GM12878 (cell line): ENCODE measurements at regions not wholly inside any gene's neighbourhood (a gene's known extent, or its start where the extent isn't known, plus 50 kb on each side); places are given as distances from the start of the nearest gene placed in this dataset.

Source experiments
- ATAC-seq: fragments of 200-7000 bp; cut with Tn5 transposase; 3 replicates; pipeline ENCODE4 v1.9.1; 2020; ENCODE audit warnings: mild to moderate bottlenecking, moderate library complexity
- BruUV-seq: library from RNA; stranded (reverse); fragments of 400-500 nt; replicated peaks from 2 replicates; lab custom pipeline; 2021; lab: Mats Ljungman, UMichigan
- CTCF ChIA-PET: fragments of 300-600 bp; sonication (Branson Sonifier 250); formaldehyde crosslinking; extraction: SDS; loops from one replicate; lab custom pipeline; 2021; ENCODE audit warnings: inconsistent platforms; lab: Yijun Ruan, JAX
- POLR2A ChIA-PET: fragments of 350-600 bp; formaldehyde crosslinking; extraction: SDS; loops from one replicate; lab custom pipeline; 2021; ENCODE audit warnings: inconsistent platforms; lab: Charles Lee
- RAD21 ChIA-PET: fragments of 300-600 bp; sonication (Branson Sonifier 250); formaldehyde crosslinking; loops from one replicate; lab custom pipeline; 2023; ENCODE audit warnings: antibody characterized with exemption; ENCODE audit not compliant: unreplicated experiment; lab: Charles Lee
- SMC1A ChIA-PET: fragments of 300-600 bp; sonication (Branson Sonifier 250); formaldehyde crosslinking; loops from one replicate; lab custom pipeline; 2023; ENCODE audit not compliant: unreplicated experiment, uncharacterized antibody; lab: Charles Lee
- DNase-seq: peaks from one replicate; pipeline ENCODE4 v3.0.0-alpha.2; 2011; ENCODE audit warnings: low read depth, low spot score
- FAIRE-seq: peaks from 3 replicates; lab custom pipeline; 2011; peaks lifted over from hg19 to GRCh38; lab: Jason Lieb, UNC
- H2AFZ ChIP-seq: 2 replicates; pipeline ENCODE4 v1.6.0; 2011; ENCODE audit warnings: low read depth, low read length, control low read depth; ENCODE audit not compliant: control insufficient read depth
- H3K27ac ChIP-seq: 2 replicates; pipeline ENCODE4 v1.5.1; 2011; ENCODE audit warnings: control low read depth; ENCODE audit not compliant: control insufficient read depth, insufficient read depth
- H3K27me3 ChIP-seq, 2 experiments: replicated peaks in 1 of 2; 2 replicates each; pipeline versions ENCODE4 v1.6.0 to v1.6.1; 2011; ENCODE audit warnings: low read length in 1 of 2; ENCODE audit not compliant: control insufficient read depth in 2 of 2, insufficient read depth in 2 of 2
- H3K36me3 ChIP-seq, 2 experiments: 2 replicates each; pipeline ENCODE4 v1.5.1; 2011; ENCODE audit warnings: low read length in 1 of 2; ENCODE audit not compliant: control insufficient read depth in 2 of 2, insufficient read depth in 2 of 2
- H3K4me1 ChIP-seq: 2 replicates; pipeline ENCODE4 v1.6.1; 2011; ENCODE audit warnings: mild to moderate bottlenecking, low read length, moderate library complexity, mixed read lengths; ENCODE audit not compliant: control insufficient read depth, insufficient read depth
- H3K4me2 ChIP-seq: 2 replicates; pipeline ENCODE4 v1.6.0; 2011; ENCODE audit warnings: control low read depth; ENCODE audit not compliant: control insufficient read depth, insufficient read depth
- H3K4me3 ChIP-seq: fragments of 200-600 bp; sonication (generic); 2 replicates; pipeline ENCODE4 v1.5.1; 2016
- H3K79me2 ChIP-seq: 2 replicates; pipeline ENCODE4 v1.6.0; 2011; ENCODE audit warnings: low read length; ENCODE audit not compliant: control insufficient read depth, insufficient read depth
- H3K9ac ChIP-seq: 2 replicates; pipeline ENCODE4 v1.8.0; 2011; ENCODE audit warnings: low read length, control low read depth, mixed read lengths; ENCODE audit not compliant: control insufficient read depth, insufficient read depth
- H3K9me3 ChIP-seq: replicated peaks from 3 replicates; pipeline ENCODE4 v1.5.1; 2011; ENCODE audit warnings: mild to moderate bottlenecking, low read length; ENCODE audit not compliant: control insufficient read depth, insufficient read depth
- H4K20me1 ChIP-seq: 2 replicates; pipeline ENCODE4 v1.6.0; 2011; ENCODE audit not compliant: control insufficient read depth, insufficient read depth
- ASH2L ChIP-seq: fragments of 300-600, 200-600 bp; sonication (generic); IDR thresholded peaks from 2 replicates; pipeline ENCODE4 v1.6.1; 2017; ENCODE audit warnings: low read depth, mild to moderate bottlenecking, borderline replicate concordance
- BMI1 ChIP-seq: fragments of 450-650 bp; IDR thresholded peaks from 2 replicates; pipeline ENCODE4 v1.6.1; 2016; ENCODE audit warnings: mild to moderate bottlenecking, moderate library complexity, borderline replicate concordance
- CBX5 ChIP-seq: sonication (generic); IDR thresholded peaks from 2 replicates; pipeline ENCODE4 v1.6.1; 2016; ENCODE audit warnings: low read depth, moderate library complexity, mild to moderate bottlenecking, inconsistent platforms
- CEBPB ChIP-seq, 2 experiments: fragments of 150-350 bp in 1 of 2; IDR thresholded peaks; 2 replicates each; pipeline ENCODE4 v1.6.1; 2012 to 2014; ENCODE audit warnings: low read depth in 2 of 2, low read length in 2 of 2, borderline replicate concordance in 1 of 2, inconsistent platforms in 1 of 2
- E2F8 ChIP-seq: fragments of 450-650 bp; IDR thresholded peaks from 2 replicates; pipeline ENCODE4 v1.6.1; 2018; ENCODE audit warnings: mild to moderate bottlenecking, low read depth, moderate library complexity; ENCODE audit not compliant: partially characterized antibody
- E4F1 ChIP-seq: fragments of 450-650 bp; IDR thresholded peaks from 2 replicates; pipeline ENCODE4 v1.6.1; 2018; ENCODE audit warnings: borderline replicate concordance, mild to moderate bottlenecking; ENCODE audit not compliant: partially characterized antibody
- PRDM15 ChIP-seq: fragments of 450-650 bp; formaldehyde crosslinking; IDR thresholded peaks from 2 replicates; pipeline ENCODE4 v1.4.0; 2020; ENCODE audit warnings: mild to moderate bottlenecking, moderate library complexity
- RFX5 ChIP-seq: IDR thresholded peaks from 2 replicates; pipeline ENCODE4 v1.6.1; 2011; ENCODE audit warnings: low read depth, low read length, improper control_type of control experiment
- SIN3A ChIP-seq: IDR thresholded peaks from 2 replicates; pipeline ENCODE4 v1.6.1; 2012; ENCODE audit warnings: low read depth, low read length, improper control_type of control experiment
- YY1 ChIP-seq: IDR thresholded peaks from 2 replicates; pipeline ENCODE4 v1.6.1; 2011; ENCODE audit warnings: low read depth, mild to moderate bottlenecking, low read length
- WGBS: methylation state at CpG from one replicate; pipeline ENCODE4 v1.1.6; 2016; ENCODE audit warnings: low lambda C conversion rate; ENCODE audit not compliant: insufficient replicate concordance, insufficient coverage; ENCODE audit errors: missing lambda C conversion rate; 5-methylcytosine and 5-hydroxymethylcytosine counted together
- in situ Hi-C: fragments of 300-500 bp; cut with MboI; formaldehyde crosslinking; loops from 9 replicates; pipeline ENCODE4 v1.14.3; 2018; ENCODE audit warnings: mixed read lengths
- intact Hi-C: fragments of 100-400 bp; cut with micrococcal nuclease; formaldehyde crosslinking; loops from one replicate; pipeline ENCODE4 v1.14.2; 2022; ENCODE audit not compliant: unreplicated experiment

- no peak for TF ChIP-seq YY1
- no peak for TF ChIP-seq CEBPB (IDR thresholded peaks at IDR 0.05; ENCODE audit: borderline replicate concordance in 1 of 2, low read depth in 2 of 2, low read length in 2 of 2)
- TF ChIP-seq BMI1 = no peak
- no peak for TF ChIP-seq CBX5
- TF ChIP-seq SIN3A = no peak
- no peak for TF ChIP-seq ASH2L
- TF ChIP-seq, all 136 proteins: peak for 0
Measured at GRCh38 chr18:68498636-68499035, 216.3 kb downstream of the TMX3 start (continued).

DNA sequence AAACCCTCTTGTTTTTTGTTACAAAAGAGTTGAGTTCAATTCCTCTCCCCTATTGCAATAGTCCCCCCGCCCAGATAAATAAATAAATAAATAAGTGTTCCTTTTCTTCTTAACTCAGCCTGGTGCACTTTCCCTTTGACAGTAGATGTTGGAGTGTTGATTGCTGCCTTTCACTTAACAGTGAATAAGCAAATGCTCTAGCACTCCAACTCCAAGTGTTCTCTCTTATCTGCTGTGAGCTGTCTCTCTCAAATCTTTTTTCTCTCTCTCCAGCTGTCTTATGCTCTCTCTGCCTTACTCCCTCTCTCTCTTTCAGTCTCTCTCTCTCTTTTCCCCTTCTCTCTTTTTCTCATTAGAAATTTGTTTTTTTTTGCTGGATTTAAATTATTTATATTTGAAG lies 216.7 kb downstream of the TMX3 start:
- BruUV-seq = no TSS peak

More for the DNA sequence above, 216.7 kb downstream of the TMX3 start:
- POLR2A ChIA-PET = interaction anchor here (0.6 kb wide), 1 partner anchor 947 kb away, joined by 3 read pairs; no protein-coding TSS in a partner anchor
- H3K4me3 ChIP-seq = no peak overlapping the region
- no peak overlapping the region for H3K27ac ChIP-seq
- intact Hi-C loops = no loop called here
- no peak overlapping the region for H2AFZ ChIP-seq
- H3K36me3 ChIP-seq = no peaks in the 10 kb centered on the region
- SMC1A ChIA-PET = interaction anchor here (1.2 kb wide), 1 partner anchor 23 kb away, joined by 3 read pairs; no protein-coding TSS in a partner anchor
- TF ChIP-seq E2F8 (no peak), PRDM15 (CRISPR knock-in tag) (no peak), RFX5 (no peak), E4F1 (no peak)
- TF ChIP-seq, all 136 proteins: peak for 0
- Histone ChIP-seq H3K79me2 (no peaks in the 10 kb centered on the region), H3K9me3 (no peaks in the 10 kb centered on the region), H3K4me1 (no peaks in the 10 kb centered on the region), H3K9ac (no peak overlapping the region), H4K20me1 (no peaks in the 10 kb centered on the region), H3K4me2 (no peak overlapping the region), H3K27me3 (no peaks in the 10 kb centered on the region; a peak in 1 of 4 replicates)
- DNase-seq (no peak), ATAC-seq (no peak), FAIRE-seq (no peak)
- ChIA-PET RAD21 (interaction anchor here (0.7 kb wide), 1 partner anchor 36 kb away, joined by 3 read pairs; no protein-coding TSS in a partner anchor), CTCF (no interaction called here)
- WGBS = 0% methylated on average over 1 of the region's 1 CpG
- in situ Hi-C loops = no loop called here
